ENCODE measurements at regions not wholly inside any gene's neighbourhood (a gene's known extent, or its start where the extent isn't known, plus 50 kb on each side); places are given as distances from the start of the nearest gene placed in this dataset.
A peak's percentile ranks its signal among the peaks of the same experiment; 100 is the strongest.

GRCh38 chr6:112780498-112781096 is 433.5 kb downstream of the RFPL4B start:
- peak; percentile 32 for DNase-seq (ENCODE audit: low read depth)
- TF ChIP-seq, protein P1, sequence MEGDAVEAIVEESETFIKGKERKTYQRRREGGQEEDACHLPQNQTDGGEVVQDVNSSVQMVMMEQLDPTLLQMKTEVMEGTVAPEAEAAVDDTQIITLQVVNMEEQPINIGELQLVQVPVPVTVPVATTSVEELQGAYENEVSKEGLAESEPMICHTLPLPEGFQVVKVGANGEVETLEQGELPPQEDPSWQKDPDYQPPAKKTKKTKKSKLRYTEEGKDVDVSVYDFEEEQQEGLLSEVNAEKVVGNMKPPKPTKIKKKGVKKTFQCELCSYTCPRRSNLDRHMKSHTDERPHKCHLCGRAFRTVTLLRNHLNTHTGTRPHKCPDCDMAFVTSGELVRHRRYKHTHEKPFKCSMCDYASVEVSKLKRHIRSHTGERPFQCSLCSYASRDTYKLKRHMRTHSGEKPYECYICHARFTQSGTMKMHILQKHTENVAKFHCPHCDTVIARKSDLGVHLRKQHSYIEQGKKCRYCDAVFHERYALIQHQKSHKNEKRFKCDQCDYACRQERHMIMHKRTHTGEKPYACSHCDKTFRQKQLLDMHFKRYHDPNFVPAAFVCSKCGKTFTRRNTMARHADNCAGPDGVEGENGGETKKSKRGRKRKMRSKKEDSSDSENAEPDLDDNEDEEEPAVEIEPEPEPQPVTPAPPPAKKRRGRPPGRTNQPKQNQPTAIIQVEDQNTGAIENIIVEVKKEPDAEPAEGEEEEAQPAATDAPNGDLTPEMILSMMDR (conservative IDR thresholded peaks at IDR 0.05; ENCODE audit: low read depth, low read length): peak; percentile 88
- no peak overlapping the region for H3K4me3 ChIP-seq (ENCODE audit: low read depth, low read length)

GRCh38 chr6:112781241-112781640 is 434.1 kb downstream of the RFPL4B start:
- TF ChIP-seq, protein P1 (conservative IDR thresholded peaks at IDR 0.05; ENCODE audit: low read depth, low read length): peak; percentile 28
- no peak overlapping the region for H3K4me3 ChIP-seq (ENCODE audit: low read depth, low read length)
- no peak for DNase-seq (ENCODE audit: low read depth)

DNA sequence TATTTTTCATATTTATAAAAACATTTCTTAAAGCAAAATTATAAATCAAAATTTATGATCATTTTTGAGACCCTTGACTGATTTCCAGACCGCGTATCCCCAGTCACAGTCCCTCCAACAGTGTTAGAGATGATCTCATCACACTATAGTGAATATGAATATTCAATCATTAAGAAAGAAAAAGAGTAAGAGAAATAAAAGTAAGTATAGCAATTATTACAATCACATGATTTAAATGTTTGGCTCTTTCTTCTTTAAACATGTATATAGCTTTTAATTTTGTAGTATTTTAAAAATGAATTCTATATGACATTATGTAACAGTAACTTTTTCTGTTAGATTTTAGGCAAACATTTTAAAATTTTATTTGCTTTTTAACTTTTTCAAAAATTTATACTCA is 438.3 kb downstream of the RFPL4B start:
- H3K4me3 ChIP-seq (ENCODE audit: low read depth, low read length): no peak overlapping the region
- TF ChIP-seq, protein P1 (conservative IDR thresholded peaks at IDR 0.05; ENCODE audit: low read depth, low read length): no peak
- DNase-seq (ENCODE audit: low read depth): no peak

DNA sequence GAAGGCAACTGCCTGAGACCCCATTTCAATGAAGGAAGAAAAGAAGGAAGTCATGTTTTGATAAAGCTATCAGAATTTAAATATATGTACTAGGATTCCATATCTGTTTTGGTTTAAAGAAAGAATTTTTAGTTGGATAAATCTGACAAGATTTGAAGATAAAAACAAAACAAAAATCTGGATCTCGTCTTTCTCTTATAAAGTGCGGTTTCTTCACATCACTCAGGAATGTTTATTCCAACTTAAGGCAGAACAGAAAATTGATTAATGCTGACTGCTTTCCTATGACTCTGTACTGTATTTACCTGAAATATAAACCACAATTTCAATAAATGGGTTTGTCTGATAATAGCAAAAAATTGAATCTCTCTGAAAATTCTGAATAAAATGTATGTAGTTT is 439.7 kb downstream of the RFPL4B start:
- H3K4me3 ChIP-seq (ENCODE audit: low read depth, low read length): no peak overlapping the region
- no peak for DNase-seq (ENCODE audit: low read depth)
- TF ChIP-seq, protein P1 (conservative IDR thresholded peaks at IDR 0.05; ENCODE audit: low read depth, low read length): no peak

GRCh38 chr6:112787371-112787770 is 440.2 kb downstream of the RFPL4B start:
- no peak overlapping the region for H3K4me3 ChIP-seq (ENCODE audit: low read depth, low read length)
- TF ChIP-seq, protein P1 (conservative IDR thresholded peaks at IDR 0.05; ENCODE audit: low read depth, low read length): no peak
- no peak for DNase-seq (ENCODE audit: low read depth)

DNA sequence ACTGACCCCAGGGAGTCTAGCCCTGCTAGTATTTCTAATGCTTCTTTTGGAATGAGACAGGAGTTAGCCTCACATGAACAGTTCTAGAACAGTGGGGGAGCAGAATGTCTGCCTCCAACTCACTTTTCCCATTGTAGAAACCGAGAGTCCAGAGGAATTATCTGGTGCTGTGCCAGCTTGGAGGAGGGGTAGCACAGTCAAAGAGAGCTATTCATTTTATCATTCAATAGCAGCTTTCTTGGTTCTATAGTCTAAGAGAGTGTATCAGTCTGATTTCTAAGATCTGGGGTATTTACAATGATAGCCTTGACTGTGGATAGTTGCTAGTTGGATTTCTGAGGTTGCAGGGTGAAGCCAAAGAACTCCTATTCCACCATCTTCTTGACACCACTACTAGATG is 448.2 kb downstream of the RFPL4B start:
- H3K4me3 ChIP-seq (ENCODE audit: low read depth, low read length): no peak overlapping the region
- DNase-seq (ENCODE audit: low read depth): no peak
- TF ChIP-seq, protein P1 (conservative IDR thresholded peaks at IDR 0.05; ENCODE audit: low read depth, low read length): no peak

DNA sequence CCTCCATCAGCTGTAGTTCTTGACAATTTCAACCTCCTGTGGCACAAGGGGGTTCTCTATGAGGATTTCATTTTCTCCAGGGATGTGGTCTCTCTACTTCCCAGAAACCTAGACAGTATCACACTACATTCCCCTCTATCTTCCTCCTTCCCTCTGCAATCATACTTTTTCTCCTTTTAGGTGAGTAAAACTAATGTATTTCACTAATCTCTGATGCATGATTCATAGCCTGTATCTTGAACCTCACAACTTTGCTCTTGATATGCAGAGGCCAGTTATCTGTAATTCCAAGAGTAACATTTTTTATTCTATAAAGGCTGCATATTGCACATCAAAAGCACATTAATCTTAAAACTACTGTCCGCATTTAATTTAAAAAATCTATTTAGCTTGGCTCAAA is 449.6 kb downstream of the RFPL4B start:
- DNase-seq (ENCODE audit: low read depth): no peak
- TF ChIP-seq, protein P1 (conservative IDR thresholded peaks at IDR 0.05; ENCODE audit: low read depth, low read length): no peak
- no peak overlapping the region for H3K4me3 ChIP-seq (ENCODE audit: low read depth, low read length)
